Erythroblast (primary cell): ENCODE measurements at regions not wholly inside any gene's neighbourhood (a gene's known extent, or its start where the extent isn't known, plus 50 kb on each side); places are given as distances from the start of the nearest gene placed in this dataset.

Experiments used
- GATA1 ChIP-seq: IDR thresholded peaks from 2 replicates; pipeline ENCODE4 v1.6.1; 2011; ENCODE audit warnings: low read depth, mild to moderate bottlenecking, control low read depth, low read length, moderate library complexity
- POLR2A ChIP-seq: IDR thresholded peaks from 2 replicates; pipeline ENCODE4 v1.6.1; 2011; ENCODE audit warnings: mild to moderate bottlenecking, low read length

GRCh38 chr20:61128701-61129269 is 123.3 kb upstream of the CDH4 start:
- TF ChIP-seq POLR2A: no peak
- TF ChIP-seq GATA1: no peak
